ENCODE measurements at regions not wholly inside any gene's neighbourhood (a gene's known extent, or its start where the extent isn't known, plus 50 kb on each side); places are given as distances from the start of the nearest gene placed in this dataset.

DNA sequence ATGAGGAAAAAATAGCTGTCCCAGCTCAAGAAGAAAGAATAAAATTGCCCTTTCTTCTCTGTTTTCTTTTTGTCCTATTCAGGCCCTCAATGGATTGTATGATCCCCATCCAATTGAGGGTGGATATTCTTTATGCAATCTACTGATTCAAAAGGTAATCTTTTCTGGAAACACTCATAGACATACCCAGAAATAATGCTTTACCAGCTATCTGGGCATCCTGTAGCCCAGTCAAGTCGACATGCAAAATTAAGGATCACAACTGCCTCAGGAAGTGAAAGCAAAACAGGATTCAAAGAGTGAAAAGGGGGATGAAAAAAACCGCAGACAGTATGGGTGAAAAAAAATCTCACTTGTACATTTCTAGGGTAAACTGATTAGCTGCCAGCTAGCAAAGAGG is 410.1 kb downstream of the TBC1D32 start:
- DNase-seq = no peak

DNA sequence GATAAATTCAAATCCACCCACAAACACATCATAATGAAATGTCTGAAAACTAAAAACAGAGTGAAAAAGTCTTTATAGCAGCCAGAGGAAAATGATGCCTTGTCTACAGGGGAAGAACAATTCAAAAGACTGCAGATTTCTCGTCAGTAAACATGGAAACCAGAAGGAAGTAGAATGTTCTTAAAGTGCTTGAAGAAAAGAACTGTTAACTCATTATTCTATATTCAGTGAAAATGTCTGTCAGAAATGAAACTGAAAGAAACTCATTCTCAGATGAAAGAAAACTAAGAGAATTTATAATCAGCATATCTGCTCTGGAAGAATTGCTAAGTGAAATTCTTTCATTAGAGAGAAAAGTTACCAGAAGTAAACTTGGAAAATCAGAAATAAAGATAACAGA is 416.1 kb downstream of the TBC1D32 start:
- no peak for DNase-seq

DNA sequence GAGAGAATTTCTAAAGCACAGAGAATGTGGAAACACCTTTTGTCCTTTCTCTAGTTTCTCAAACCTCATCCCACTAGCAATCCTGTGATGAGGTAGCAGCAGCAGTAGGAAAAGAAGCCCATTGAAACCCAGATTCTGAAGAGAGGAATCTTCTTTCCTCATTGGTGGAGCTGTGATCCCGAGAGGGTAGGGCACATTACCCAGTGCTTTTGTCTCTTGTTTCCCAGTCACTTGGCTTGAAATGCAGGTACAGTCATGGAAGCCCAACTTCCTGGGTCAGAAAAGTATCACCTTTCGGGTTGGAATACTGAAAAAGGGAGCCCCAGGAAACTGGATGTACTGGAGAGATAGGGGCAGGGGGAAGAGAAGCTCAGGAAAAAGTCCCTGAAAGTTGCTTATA is 417.4 kb downstream of the TBC1D32 start:
- no peak for DNase-seq

DNA sequence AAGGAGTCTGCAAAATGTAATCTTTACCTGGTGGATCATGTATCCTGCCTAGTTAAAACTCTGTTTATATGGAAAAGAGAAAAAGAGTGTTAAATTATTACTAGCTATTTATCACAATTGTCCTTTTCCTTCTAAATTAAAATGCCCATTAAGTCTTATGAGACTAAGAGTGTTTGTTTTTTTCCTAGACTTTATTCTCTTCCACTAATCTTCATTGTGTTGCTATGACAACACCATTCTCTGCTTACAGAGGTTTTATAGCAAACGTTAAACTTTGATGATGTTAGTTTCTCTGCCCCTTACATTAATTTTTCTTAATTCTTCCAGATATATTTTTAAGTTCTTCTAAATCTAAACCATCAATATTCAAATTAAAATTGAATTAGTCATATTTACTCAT is 420.8 kb downstream of the TBC1D32 start:
- no peak for DNase-seq

DNA sequence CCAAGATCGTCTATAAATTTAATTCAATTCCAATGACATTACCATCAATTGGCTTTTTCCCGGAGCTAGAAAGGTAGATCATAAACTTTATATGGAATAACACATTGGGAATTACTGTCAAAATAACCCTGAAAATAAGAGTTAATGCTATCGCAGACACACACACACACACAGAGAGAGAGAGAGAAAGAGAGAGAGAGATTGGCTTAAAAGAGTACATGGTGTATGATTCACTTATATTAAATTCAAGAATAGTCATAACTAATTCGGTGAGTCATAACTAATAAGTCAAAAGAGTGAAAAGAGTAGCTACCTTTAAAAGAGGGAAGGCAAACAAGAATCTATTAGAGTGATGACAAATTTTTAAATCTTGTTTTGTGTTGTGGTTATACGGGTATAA is 425.5 kb downstream of the TBC1D32 start:
- no peak for DNase-seq

DNA sequence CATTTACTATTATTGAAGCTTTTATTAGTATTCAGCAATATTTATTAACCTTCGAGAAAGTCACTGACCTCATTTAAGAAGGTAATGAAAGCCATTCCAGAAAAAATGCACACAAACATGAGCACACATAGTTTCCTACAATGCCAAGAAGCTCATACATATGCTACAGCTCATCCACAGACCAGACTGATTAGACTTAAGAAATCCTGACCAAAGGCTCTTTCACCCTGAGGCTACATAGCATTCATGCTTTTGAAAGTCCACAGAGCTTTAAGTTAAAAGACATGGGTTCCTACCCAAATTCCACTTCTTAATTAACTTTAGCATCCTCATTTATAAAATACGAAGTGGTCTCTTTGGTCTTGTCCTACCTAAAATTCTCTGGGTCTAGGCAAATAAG is 430.4 kb downstream of the TBC1D32 start:
- no peak for DNase-seq

DNA sequence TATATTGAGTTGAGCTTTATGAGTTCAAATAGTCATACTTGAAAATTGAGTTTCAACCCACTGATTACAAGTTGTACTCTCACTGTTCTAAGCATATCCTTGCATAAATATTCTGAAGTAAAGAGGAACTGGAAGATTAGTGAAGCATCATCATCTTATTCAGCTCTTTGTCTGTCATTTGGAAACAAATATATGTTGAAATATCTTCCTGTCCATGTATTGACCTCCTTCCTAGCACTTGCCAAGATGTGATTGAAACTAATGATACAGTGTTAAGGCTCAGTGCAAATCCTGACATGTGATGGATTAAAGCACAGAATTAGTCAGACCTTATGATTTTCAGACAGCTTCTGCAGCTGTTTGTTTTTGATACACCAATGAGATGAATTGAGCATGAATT is 434.3 kb downstream of the TBC1D32 start:
- DNase-seq = no peak

DNA sequence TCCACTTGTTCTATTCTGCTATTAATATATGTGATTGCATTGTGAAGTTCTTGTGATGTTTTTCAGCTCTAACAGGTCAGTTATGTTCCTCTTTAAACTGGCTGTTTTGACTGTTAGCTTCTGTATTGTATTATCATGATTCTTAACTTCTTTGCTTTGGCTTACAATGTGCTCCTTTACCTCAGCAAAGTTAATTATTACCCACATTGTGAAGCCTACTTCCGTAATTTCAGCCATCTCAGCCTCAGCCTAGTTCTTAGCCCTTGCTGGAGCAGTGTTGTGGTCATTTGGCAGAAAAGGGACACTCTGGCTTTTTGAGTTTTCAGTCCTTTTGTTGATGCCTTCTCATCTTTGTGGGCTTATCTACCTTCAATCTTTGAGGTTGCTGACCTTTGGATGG is 440.2 kb downstream of the TBC1D32 start:
- DNase-seq = no peak

DNA sequence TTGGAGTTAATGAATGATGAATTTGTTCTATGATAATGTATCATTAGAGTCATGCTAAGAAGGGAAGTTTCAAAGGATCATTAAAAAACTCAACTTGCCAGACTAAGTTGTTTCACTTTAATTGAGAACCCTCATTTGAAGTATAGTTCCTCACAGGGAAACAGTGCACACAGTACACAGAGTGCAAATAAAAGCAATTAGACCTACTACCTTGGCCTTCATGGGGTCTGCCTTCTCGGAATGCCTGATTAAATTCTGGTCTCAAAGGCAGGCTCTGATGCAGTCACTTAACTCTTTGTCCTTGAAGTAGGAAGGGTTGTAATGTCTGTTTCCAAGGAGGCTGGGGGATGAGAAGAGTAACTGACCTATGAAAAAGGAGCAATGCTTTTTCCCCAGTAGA is 457.3 kb downstream of the TBC1D32 start:
- no peak for DNase-seq

DNA sequence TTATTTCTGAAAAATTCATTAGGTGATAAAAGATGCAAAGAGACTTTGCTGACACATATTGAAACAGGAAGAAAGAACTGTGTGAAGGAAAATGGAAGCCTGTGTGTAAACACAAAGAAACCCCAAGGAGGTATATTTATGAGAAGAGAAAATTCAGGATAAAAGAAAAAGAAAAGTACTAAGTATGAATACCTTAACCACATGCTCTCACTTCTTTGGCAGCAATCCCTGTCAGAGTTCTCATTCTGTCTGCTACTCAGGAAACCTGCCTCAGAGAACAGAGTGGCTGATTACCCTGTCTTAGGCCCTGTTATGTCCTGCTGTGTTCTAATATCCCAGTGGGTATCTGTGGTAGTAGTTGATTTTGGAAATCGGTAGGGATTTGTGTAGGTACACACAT is 457.9 kb downstream of the TBC1D32 start:
- DNase-seq = no peak

DNA sequence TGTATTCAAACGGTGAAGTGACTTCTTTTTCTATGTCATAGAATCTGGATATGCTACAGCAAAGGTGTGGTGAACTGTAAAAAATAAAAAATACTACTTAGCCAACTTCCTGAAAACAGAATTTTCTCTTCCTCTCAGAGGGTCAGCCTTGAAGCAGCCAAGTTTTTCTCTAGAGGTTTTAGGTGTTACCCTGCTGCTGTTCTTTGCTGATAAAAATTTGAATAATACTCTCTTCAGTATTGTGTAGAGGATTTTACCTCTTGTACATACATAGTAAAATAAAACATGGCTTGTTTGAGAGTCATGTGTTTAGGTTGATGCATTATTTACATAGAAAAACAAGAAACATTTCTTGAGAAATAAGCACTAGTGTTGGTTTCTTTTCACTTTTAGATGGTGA is 458.4 kb downstream of the TBC1D32 start:
- DNase-seq = no peak

DNA sequence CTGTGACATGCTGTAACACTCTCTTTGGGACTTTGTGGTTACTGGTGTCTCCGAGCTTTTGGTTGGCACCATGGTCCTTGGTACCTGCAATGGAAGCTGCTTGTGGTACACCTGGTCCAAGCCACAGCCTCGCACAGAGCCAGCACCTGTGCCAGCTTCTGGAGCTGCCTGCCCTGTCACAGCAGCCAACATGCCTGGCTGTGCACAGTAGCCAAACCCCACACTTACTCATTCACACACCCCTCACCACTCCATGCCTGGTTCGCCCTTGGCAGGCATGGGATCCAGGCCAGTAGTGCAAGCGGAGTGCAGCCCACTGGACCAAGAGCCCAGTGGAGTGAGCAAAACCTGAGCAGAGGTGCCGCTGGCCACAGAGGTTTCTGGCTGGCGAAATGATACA is 459.9 kb downstream of the TBC1D32 start:
- no peak for DNase-seq

DNA sequence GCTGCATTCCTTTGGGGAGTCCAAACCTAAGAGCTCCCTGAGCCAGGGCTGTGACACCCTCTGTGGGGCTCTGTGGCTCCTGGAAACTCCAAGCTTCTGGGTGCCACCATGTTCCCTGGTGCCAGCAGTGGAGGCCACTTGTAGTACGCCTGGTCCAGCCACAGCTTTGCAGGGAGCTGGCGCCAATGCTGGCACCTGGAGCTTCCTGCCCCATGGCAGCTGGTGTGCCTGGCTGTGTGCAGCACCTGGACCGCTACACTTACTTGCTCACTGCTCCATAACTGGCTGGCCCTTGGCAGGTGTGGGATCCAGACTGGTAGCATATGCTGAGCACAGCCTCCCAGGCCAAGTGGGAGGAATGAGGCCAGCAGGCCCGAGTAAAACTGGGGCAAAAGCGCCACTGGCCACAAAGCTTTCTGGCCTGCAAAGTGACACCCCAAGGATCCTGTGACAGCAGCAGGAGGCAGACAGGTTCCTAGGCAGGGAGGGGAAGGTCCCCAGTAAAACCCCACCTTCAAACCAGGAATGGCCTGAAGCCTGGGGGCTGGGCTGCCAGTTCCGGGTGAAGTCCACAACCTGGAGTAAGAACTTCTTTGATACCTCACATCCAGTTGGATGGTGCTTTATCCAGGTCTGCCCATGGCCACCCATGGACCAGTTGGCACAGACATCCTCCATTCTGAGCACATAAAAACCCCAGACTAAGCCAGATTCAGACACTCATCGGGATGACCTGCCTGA is 461.0 kb downstream of the TBC1D32 start:
- no peak for DNase-seq

DNA sequence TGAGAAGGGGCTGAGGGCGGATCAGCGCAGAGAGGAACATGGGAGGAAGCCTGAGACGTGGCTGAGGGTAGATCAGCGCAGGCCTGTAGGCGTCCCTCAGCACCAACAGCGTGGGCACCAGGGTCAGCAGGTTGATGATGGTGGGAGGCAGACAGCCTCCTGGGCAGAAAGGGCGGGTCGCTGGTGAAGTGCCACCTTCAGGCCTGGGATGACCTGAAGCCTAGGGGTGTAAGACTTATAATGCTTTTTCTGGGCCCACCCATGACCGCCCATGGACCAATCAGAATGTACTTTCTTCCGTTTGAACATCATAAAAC is 462.1 kb downstream of the TBC1D32 start:
- DNase-seq = no peak

DNA sequence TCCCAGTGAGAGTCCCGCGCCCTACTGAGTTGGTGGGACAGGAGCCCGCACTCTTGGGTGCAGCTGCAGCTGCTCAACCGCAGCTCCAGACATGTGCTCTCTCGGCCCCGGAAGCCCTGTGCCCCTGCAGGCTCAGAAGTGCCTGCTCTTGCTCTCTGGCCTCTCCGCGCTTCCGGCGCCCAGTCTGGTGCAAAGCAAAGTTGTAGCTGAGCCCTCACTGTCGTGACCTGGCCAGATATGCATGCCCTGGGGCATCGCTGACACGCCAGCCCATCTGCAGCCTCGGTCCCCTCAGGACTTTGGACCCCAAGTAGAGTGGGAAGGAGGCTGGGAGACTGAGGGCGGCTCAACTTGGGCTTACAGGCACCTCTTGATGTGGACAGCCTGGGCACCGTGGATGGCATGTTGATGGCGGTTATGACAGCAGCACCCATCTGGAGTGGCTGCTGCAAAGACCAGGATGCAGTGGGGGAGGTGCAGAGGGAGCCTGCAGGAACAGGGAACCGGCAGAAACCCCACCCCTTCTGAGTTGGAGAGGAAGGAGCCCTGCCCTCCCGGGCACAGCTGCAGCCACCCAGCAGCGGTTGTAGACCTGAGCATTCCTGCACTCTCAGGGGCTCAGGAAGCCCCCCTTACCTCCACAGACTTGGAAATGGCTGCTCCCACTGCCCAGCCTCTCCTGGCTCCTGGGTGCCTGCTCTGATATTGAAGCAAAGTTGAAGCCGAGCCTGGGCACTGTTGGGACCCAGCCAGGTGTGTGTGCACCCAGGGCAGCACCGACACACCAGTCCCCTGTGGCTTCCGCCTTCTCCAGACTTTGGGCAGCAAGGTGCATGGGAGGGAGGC is 462.6 kb downstream of the TBC1D32 start:
- no peak for DNase-seq

DNA sequence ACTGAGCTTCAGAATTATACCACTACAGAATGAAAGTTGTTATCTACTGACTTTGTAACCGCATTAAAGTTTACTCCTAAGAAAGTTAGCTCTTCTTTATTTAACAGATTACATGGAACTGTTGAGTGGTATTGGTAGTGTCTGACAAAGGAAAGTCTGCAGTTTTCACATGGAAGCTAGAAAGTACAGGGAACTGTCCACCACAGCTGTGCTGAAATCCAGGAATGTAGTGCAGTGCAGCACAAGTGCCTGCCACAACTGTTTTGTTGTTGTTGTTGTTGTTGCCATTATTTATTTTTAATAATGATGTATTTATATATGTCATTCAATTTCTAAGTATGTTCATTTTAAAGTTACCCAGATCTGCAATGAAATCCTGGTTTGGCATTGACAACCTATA is 464.9 kb downstream of the TBC1D32 start:
- DNase-seq = no peak

DNA sequence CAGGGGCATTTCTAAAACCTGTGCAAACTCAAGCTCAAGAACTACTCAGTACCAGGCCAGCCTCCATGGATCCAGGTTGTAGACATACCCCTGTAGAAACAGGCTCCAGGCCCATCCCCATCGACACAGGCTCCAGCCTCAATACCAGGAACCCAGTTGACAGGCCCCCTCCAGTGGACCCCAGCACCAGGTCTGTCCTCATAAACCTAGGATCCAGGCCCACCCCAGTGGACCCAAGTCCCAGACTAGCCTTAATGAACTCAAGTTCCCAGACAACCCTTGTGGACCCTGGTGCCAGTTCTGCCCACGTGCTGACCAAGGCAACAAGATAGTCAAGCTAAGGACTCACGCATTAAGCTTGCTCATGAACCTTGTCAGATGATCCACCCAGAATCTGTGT is 476.9 kb downstream of the TBC1D32 start:
- no peak for DNase-seq

DNA sequence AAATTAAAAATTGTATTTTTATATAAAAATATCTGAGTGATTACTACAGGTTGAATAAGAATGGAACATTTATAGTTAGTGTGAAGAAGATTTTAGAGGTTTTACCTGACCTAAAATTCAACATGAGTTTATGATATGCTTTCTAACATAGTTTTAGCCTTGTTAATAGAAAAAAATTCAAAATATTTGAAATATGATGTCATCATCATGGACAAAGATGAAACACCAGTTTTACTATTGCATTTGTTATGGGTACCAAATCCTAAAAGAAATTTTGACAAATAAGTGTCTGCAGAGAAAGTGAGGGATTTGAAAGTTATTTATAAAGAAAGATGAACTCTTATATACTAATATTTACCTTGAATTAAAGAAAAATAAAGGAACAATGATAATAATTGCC is 479.7 kb downstream of the TBC1D32 start:
- DNase-seq = no peak

DNA sequence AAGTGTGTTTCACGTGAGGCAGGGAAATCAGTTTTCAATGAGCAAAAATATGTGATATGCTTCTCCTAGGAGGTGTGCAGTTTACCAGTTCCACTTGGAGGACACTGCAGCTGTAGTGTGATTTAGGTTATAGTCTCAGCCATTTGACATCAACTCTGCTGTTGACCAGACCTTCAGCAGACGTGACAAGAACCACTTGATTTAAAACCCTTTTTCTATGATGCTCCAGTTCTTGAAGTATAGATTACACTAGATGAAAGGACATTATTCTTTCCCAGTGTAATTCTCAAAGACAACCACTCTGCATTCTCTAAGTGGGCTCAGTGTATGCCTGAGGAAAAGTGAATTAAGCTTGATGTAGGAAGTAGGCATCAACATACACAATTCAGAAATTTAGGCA is 480.8 kb downstream of the TBC1D32 start:
- DNase-seq = no peak

DNA sequence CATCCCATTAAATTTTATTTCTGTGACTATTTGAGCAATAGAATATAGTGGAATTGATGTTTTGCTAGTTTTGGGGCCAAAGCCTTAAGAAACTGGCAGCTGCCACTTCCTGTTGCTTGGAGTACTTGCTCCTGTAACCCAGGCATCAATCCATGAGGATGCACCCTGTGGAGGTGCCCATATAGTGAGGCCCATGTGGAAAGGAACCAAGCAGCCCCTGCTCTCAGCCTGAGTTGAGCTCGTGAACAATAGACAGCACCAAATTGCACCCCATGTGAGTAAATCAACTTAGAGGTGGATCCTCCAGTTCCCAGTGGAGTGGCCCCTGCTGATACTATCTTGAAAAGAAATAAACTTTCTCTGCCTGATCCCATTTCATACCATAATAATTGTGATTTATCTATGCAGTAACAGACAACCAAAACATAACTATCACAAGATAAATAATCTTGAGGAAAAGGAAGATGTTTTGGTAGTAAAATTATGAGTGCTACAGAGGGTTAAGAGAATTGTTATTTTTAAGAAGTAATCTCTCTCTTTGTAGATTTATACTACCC is 481.9 kb downstream of the TBC1D32 start:
- DNase-seq = no peak

DNA sequence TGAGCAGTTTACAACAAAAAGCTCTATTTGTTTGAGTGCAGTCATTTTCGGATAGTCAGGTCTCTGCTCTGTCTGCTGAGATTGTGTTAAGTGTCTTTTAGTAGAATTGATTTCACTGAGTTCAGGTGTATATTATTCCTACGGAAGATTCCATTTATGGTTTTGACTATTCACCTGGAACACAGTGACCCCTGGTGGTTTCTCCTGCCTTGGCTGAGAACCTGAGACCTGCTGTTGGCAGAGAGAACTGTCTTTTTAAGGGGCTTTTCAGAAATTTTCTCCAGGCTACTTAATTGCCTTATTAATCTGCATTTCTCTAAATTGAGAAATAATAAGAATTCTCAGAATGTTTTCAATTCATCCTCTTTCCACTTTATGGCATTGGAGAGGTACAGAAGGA is 508.0 kb downstream of the TBC1D32 start:
- no peak for DNase-seq

DNA sequence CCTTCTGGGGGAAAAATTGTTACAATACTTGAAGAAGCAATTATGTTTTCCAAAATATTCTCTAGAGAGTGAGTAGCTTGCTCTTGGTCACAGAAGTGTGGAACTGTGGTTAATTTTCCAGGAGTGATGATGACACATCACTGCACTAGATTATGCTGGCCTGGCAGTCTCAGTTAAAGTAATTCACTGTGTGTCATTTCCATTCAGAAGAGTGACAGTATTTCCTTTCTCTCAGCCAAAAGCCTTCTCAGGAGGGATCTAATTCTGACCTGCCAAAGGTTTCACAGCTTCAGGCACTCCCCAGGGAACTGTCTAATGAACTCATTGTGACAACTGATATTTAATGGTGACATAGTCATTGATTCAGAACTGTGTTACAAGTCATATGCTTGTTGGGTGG is 517.5 kb downstream of the TBC1D32 start:
- DNase-seq = no peak

DNA sequence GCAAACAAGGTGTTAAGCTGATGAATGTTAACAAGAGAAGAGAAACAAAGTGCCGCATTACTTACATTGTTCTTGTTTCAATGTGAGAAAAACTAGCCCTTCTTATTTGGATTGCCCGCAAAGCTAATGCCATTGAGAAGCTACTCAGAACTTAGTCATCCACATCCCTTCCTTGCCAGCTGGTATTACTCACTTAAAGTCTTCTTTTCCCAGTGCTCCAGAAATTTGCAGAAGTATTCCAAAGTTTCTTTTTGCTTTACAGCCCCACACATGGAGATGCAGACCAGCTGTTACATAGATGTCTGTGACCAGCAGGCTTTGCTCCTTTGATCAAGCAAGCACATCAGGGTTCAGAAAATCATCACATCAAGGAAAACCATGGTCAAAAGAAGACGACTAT is 529.0 kb downstream of the TBC1D32 start:
- DNase-seq = no peak

DNA sequence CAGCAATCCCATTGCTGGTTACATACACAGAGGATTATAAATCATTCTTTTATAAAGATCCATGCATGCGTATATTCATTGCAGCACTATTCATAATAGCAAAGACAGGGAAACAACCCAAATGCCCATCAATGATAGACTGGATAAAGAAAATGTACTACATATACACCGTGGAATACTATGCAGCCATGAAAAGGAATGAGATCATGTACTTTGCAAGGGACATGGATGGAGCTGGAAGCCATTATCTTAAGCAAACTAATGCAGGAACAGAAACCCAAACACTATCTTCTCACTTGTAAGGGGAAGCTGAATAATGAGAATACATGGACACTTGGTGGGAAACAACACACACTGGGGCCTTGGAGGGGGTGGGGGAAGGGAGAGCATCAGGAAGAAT is 529.7 kb downstream of the TBC1D32 start:
- no peak for DNase-seq

Measured in occipital lobe (tissue), 1 donor.